ENCODE measurements at regions not wholly inside any gene's neighbourhood (a gene's known extent, or its start where the extent isn't known, plus 50 kb on each side); places are given as distances from the start of the nearest gene placed in this dataset.

DNA sequence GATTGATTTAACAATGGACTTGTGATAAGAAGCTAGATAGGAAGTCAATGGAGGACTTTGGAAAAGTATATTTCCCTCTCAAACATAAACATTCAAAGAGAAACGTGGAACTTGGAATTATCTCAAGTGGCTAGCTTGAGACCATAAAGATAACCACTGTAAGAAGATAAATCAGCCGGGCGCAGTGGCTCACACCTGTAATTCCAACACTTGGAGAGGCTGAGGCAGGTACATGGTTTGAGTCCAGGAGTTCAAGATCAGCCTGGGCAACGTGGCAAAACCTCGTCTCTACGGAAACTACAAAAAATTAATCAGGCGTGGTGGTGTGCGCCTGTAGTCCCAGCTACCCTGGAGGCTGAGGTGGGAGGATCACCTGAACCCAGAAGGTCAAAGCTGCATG is 405.9 kb upstream of the ACVR2A start:
- TF ChIP-seq ZNF660 (tag by site-specific recombination; IDR thresholded peaks at IDR 0.05) (no peak), CTCF (tag by site-specific recombination; IDR thresholded peaks at IDR 0.05) (no peak), ZNF311 (tag by site-specific recombination; IDR thresholded peaks at IDR 0.05; ENCODE audit: borderline replicate concordance) (no peak), ZBTB48 (tag by site-specific recombination; IDR thresholded peaks at IDR 0.05) (no peak), YY1 (tag by site-specific recombination; IDR thresholded peaks at IDR 0.05) (no peak), GLIS2 (tag by site-specific recombination; IDR thresholded peaks at IDR 0.05) (no peak), ZBTB8A (tag by site-specific recombination; IDR thresholded peaks at IDR 0.05) (no peak), ZFP3 (tag by site-specific recombination; IDR thresholded peaks at IDR 0.05; ENCODE audit: low read depth) (no peak)
- TF ChIP-seq, protein P1, sequence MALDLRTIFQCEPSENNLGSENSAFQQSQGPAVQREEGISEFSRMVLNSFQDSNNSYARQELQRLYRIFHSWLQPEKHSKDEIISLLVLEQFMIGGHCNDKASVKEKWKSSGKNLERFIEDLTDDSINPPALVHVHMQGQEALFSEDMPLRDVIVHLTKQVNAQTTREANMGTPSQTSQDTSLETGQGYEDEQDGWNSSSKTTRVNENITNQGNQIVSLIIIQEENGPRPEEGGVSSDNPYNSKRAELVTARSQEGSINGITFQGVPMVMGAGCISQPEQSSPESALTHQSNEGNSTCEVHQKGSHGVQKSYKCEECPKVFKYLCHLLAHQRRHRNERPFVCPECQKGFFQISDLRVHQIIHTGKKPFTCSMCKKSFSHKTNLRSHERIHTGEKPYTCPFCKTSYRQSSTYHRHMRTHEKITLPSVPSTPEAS (tag by site-specific recombination; IDR thresholded peaks at IDR 0.05), result no peak
- TF ChIP-seq, protein P2, sequence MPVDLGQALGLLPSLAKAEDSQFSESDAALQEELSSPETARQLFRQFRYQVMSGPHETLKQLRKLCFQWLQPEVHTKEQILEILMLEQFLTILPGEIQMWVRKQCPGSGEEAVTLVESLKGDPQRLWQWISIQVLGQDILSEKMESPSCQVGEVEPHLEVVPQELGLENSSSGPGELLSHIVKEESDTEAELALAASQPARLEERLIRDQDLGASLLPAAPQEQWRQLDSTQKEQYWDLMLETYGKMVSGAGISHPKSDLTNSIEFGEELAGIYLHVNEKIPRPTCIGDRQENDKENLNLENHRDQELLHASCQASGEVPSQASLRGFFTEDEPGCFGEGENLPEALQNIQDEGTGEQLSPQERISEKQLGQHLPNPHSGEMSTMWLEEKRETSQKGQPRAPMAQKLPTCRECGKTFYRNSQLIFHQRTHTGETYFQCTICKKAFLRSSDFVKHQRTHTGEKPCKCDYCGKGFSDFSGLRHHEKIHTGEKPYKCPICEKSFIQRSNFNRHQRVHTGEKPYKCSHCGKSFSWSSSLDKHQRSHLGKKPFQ (tag by site-specific recombination; IDR thresholded peaks at IDR 0.05), result no peak

Data from HEK293 (cell line).